ENCODE measurements at regions not wholly inside any gene's neighbourhood (a gene's known extent, or its start where the extent isn't known, plus 50 kb on each side); places are given as distances from the start of the nearest gene placed in this dataset.

DNA sequence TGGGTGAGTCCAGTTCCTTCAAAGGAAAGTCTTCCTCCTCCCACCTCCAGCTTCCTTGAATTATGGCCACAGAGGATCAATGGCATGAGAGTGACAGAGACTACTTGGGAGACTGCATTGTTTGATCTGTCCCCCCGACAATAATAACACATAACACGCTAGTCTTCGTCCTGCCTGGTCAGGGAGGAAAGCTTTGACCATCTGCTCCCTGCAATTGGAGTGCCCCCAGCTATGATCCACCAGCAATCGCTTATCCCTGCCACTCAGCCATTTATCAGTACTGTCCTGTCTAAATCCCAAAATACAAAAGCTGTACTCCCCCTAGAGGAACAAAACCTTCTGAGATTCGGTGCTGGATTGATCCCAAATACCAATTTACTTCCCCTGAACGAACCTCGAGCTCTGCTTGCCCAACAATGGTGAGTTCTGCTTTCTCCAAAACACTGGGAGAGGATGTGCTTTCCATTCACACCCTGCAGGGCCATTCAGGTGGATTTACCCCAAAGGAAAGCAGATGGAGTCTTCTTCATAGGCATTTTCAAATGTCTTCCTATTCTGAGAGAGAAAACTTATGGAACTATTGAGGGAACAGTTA, 466.7 kb downstream of the TSHZ3 start:
- Histone ChIP-seq H2BK5ac (ENCODE audit: low read depth, low read length) (no peak overlapping the region), H4K20me1 (replicated peaks in 1 of 2; ENCODE audit: control insufficient read depth in 1 of 2, insufficient read depth in 2 of 2, low read length in 2 of 2) (no peaks in the 10 kb centered on the region), H2BK15ac (ENCODE audit: low read length) (no peak overlapping the region), H2BK20ac (ENCODE audit: low read length) (no peak overlapping the region), H3K27ac (ENCODE audit: low read depth, low read length) (no peak overlapping the region), H3K23me2 (ENCODE audit: low read depth, low read length) (no peaks in the 10 kb centered on the region), H3K27me3 (replicated peaks in 1 of 4; ENCODE audit: control insufficient read depth in 3 of 4, extremely low read depth in 1 of 4, insufficient read depth in 3 of 4, low read length in 3 of 4) (no peaks in the 10 kb centered on the region), H3K56ac (replicated peaks; ENCODE audit: insufficient read length, low read depth, low read length) (no peak overlapping the region), H4K91ac (replicated peaks; ENCODE audit: insufficient read length, low read length) (no peak overlapping the region), H2AFZ (ENCODE audit: low read length) (0 out of 2 replicates have a peak overlapping the region, but pooled peaks have one; percentile 3), H3K79me2 (ENCODE audit: control insufficient read depth in 1 of 2, insufficient read depth in 2 of 2, low read length in 2 of 2) (no peaks in the 10 kb centered on the region), H3K4me3 (ENCODE audit: extremely low read depth in 1 of 4, insufficient read depth in 2 of 4, low read depth in 3 of 4, low read length in 4 of 4) (no peak overlapping the region), H2BK120ac (replicated peaks; ENCODE audit: low read depth, low read length) (no peak overlapping the region), H3K9me3 (ENCODE audit: insufficient read depth in 2 of 2, low read depth in 1 of 2, low read length in 1 of 2) (0 out of 4 replicates have a peak, but pooled peaks cover 0 to 2% of the 10 kb centered on the region in 2 experiments), H3K79me1 (ENCODE audit: low read depth, low read length) (no peaks in the 10 kb centered on the region), H3K9ac (replicated peaks in 1 of 4; ENCODE audit: extremely low read depth in 1 of 4, low read depth in 3 of 4, low read length in 3 of 4) (no peak overlapping the region), H3K14ac (ENCODE audit: insufficient read length) (no peak overlapping the region), H3K23ac (ENCODE audit: insufficient read length) (no peak overlapping the region), H3K4me1 (replicated peaks in 1 of 4; ENCODE audit: control insufficient read depth in 3 of 4, insufficient read depth in 4 of 4, low read length in 3 of 4) (peaks cover 0 to 2% (median 0%) of the 10 kb centered on the region in 4 experiments; a peak in 1 of 7 replicates), H3K18ac (ENCODE audit: extremely low read depth, low read length) (no peak overlapping the region), H4K5ac (ENCODE audit: insufficient read length, low read depth, low read length) (no peak overlapping the region), H2BK12ac (ENCODE audit: low read depth, low read length) (no peak overlapping the region), H3K4me2 (ENCODE audit: insufficient read depth in 1 of 2, low read depth in 2 of 2, low read length in 2 of 2) (no peak overlapping the region), H3K36me3 (ENCODE audit: control insufficient read depth in 2 of 4, insufficient read depth in 4 of 4, low read length in 3 of 4) (no peaks in the 10 kb centered on the region), H3K4ac (replicated peaks; ENCODE audit: insufficient read length, low read depth, low read length) (no peak overlapping the region), H2AK5ac (ENCODE audit: low read depth, low read length) (no peak overlapping the region), H4K8ac (ENCODE audit: extremely low read depth, insufficient read depth, low read length) (no peak overlapping the region)
- WGBS, 2 experiments (ENCODE audit: extremely low coverage in 1 of 2, insufficient coverage in 1 of 2, insufficient read length in 1 of 2, insufficient replicate concordance in 2 of 2, low coverage in 1 of 2, low lambda C conversion rate in 2 of 2, missing lambda C conversion rate in 1 of 2) = 88% methylated on average over 7 of the region's 7 CpGs; no CpG with 5 or more reads in 1 of the 2 experiments
- ChIA-PET CTCF (ENCODE audit: partially characterized antibody) (interaction anchor here (1.1 to 2.0 kb wide), 7 partner anchors 12 to 213 kb away, joined by 3 to 7 read pairs (median 4); no protein-coding TSS in a partner anchor), POLR2A (ENCODE audit: partially characterized antibody) (no interaction called here)
- TF ChIP-seq RAD21 (IDR thresholded peaks at IDR 0.05 in 1 of 2, conservative IDR thresholded peaks at IDR 0.05 in 1 of 2; ENCODE audit: low read depth in 2 of 2, low read length in 2 of 2) (peak in 1 of 2 experiments; percentile 11; a peak in 1 of 4 replicates), ASH2L (IDR thresholded peaks at IDR 0.05; ENCODE audit: low read length) (no peak)
- no peak for FAIRE-seq
- DNase-seq (ENCODE audit: low read depth in 1 of 2, low spot score in 2 of 2) = no peak
